ENCODE measurements at regions not wholly inside any gene's neighbourhood (a gene's known extent, or its start where the extent isn't known, plus 50 kb on each side); places are given as distances from the start of the nearest gene placed in this dataset.

DNA sequence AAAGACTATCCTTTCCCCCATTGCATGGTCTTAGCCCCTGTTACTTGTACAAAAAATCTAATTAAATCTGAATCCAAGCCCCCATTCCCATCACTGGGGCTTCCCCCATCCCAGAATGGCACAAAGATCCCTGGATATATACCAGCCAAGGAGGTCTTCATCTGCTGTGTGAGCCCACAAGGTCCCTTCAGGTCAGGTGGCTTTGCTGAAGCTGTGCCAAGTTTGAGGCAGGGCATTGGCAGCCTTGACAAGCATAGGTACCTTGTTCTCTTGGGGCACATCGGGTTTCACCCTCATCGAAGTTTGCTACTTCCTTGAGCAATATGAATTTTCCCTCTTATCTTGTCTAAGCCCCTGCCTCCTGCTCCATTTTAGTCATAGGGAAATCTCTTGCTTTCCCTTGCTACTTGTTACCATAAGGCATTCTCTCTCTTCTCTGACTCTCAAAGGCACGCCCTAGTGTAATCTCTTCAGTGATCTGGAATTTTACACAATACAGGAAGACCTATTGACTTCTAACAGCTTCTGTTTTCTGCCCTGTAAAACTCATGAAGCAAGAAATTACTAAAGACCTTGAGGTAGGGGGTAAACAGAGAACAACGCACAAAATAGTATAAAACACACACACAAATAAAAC lies 71.4 kb upstream of the COG2 start:
- H3K36me3 Mint-ChIP-seq: peaks cover 3 to 5% of the 10 kb centered on the region in 2 donors
- H3K9me3 ChIP-seq (replicated peaks in 1 of 2; ENCODE audit: control insufficient read depth in 1 of 2, insufficient read depth in 1 of 2, low read length in 2 of 2): no peaks in the 10 kb centered on the region

DNA sequence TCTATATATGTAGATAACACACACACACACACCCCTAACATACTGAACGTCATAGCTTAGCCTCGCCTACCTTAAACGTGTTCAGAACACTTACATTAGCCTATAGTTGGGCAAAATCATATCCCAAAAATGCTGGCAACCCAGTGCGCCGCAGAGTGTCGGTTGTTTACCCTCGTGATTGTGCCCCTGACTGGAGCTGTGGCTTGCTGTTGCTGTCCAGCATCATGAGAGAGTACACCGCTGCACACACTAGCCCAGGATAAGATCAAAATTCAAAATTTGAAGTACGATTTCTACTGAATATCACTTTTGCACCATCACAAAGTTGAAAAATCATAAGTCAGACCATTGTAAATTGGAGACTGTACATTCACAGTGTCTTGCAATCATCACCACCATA lies 73.1 kb upstream of the COG2 start:
- Histone ChIP-seq H2AFZ (ENCODE audit: insufficient read depth, low read depth, low read length, poor library complexity, severe bottlenecking) (no peak overlapping the region), H3K4me3 (replicated peaks in 1 of 3; ENCODE audit: low read depth in 2 of 3, low read length in 3 of 3) (no peak overlapping the region), H3K4me2 (replicated peaks; ENCODE audit: extremely low read depth, low read length, poor library complexity, severe bottlenecking) (no peak overlapping the region), H3K36me3 (replicated peaks in 1 of 2; ENCODE audit: control insufficient read depth in 1 of 2, insufficient read depth in 2 of 2, low read length in 2 of 2) (no peaks in the 10 kb centered on the region), H3K4me1 (ENCODE audit: control insufficient read depth in 1 of 2, insufficient read depth in 2 of 2, low read length in 2 of 2) (peaks cover 56 to 60% of the 10 kb centered on the region in 2 donors), H4K20me1 (ENCODE audit: insufficient read depth, low read length) (no peaks in the 10 kb centered on the region), H3K9ac (ENCODE audit: insufficient read depth, low read length, poor library complexity, severe bottlenecking) (no peak overlapping the region), H3K27me3 (ENCODE audit: control insufficient read depth in 2 of 2, insufficient read depth in 2 of 2, low read length in 2 of 2) (no peaks in the 10 kb centered on the region), H3K9me3 (replicated peaks in 1 of 2; ENCODE audit: control insufficient read depth in 1 of 2, insufficient read depth in 1 of 2, low read length in 2 of 2) (no peaks in the 10 kb centered on the region), H3K79me2 (ENCODE audit: insufficient read depth, low read length) (no peaks in the 10 kb centered on the region), H3K27ac (ENCODE audit: low read depth in 1 of 2, low read length in 2 of 2) (no peak overlapping the region)
- TF ChIP-seq, protein P1, sequence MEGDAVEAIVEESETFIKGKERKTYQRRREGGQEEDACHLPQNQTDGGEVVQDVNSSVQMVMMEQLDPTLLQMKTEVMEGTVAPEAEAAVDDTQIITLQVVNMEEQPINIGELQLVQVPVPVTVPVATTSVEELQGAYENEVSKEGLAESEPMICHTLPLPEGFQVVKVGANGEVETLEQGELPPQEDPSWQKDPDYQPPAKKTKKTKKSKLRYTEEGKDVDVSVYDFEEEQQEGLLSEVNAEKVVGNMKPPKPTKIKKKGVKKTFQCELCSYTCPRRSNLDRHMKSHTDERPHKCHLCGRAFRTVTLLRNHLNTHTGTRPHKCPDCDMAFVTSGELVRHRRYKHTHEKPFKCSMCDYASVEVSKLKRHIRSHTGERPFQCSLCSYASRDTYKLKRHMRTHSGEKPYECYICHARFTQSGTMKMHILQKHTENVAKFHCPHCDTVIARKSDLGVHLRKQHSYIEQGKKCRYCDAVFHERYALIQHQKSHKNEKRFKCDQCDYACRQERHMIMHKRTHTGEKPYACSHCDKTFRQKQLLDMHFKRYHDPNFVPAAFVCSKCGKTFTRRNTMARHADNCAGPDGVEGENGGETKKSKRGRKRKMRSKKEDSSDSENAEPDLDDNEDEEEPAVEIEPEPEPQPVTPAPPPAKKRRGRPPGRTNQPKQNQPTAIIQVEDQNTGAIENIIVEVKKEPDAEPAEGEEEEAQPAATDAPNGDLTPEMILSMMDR (IDR thresholded peaks at IDR 0.05): no peak
- Mint-ChIP-seq H3K9me3 (peaks cover 0 to 5% (median 1%) of the 10 kb centered on the region in 7 donors), H3K4me3 (no peak overlapping the region), H3K4me1 (peaks cover 83% of the 10 kb centered on the region), H3K36me3 (peaks cover 2 to 3% of the 10 kb centered on the region in 2 donors), H3K27me3 (ENCODE audit: low read depth in 3 of 3) (peaks cover 0 to 5% (median 0%) of the 10 kb centered on the region in 3 donors), H3K27ac (no peak overlapping the region)
- DNase-seq: no peak
- intact Hi-C loops (cut with micrococcal nuclease): no loop called here
- 89% methylated on average over 9 of the region's 9 CpGs for WGBS (ENCODE audit: insufficient coverage)

More for the DNA sequence above, 71.4 kb upstream of the COG2 start:
- intact Hi-C loops (cut with micrococcal nuclease): no loop called here
- H3K4me3 Mint-ChIP-seq: peak overlapping the region in 1 of 2 donors; percentile 72
- H3K9ac ChIP-seq (ENCODE audit: insufficient read depth, low read length, poor library complexity, severe bottlenecking): peak overlapping the region; percentile 17
- peak overlapping the region; percentile 59 for H2AFZ ChIP-seq (ENCODE audit: insufficient read depth, low read depth, low read length, poor library complexity, severe bottlenecking)
- H3K79me2 ChIP-seq (ENCODE audit: insufficient read depth, low read length): no peaks in the 10 kb centered on the region
- peaks cover 0 to 2% (median 0%) of the 10 kb centered on the region in 3 donors for H3K27me3 Mint-ChIP-seq (ENCODE audit: low read depth in 3 of 3)
- H3K4me1 Mint-ChIP-seq: peaks cover 75% of the 10 kb centered on the region
- no peaks in the 10 kb centered on the region for H3K27me3 ChIP-seq (ENCODE audit: control insufficient read depth in 2 of 2, insufficient read depth in 2 of 2, low read length in 2 of 2)
- peaks cover 0 to 4% (median 1%) of the 10 kb centered on the region in 7 donors for H3K9me3 Mint-ChIP-seq
- peak; percentile 36 to 57 (median 44) for DNase-seq
- 33% methylated on average over 2 of the region's 4 CpGs for WGBS (ENCODE audit: insufficient coverage)
- TF ChIP-seq, protein P1 (IDR thresholded peaks at IDR 0.05): no peak
- peak overlapping the region; percentile 81 to 85 for H3K27ac ChIP-seq (ENCODE audit: low read depth in 1 of 2, low read length in 2 of 2)
- no peaks in the 10 kb centered on the region for H3K36me3 ChIP-seq (replicated peaks in 1 of 2; ENCODE audit: control insufficient read depth in 1 of 2, insufficient read depth in 2 of 2, low read length in 2 of 2)
- H3K27ac Mint-ChIP-seq: peak overlapping the region; percentile 72 to 93 (median 87)
- H3K4me3 ChIP-seq (replicated peaks in 1 of 3; ENCODE audit: low read depth in 2 of 3, low read length in 3 of 3): peak overlapping the region in 1 of 3 experiments; percentile 43
- no peaks in the 10 kb centered on the region for H4K20me1 ChIP-seq (ENCODE audit: insufficient read depth, low read length)
- H3K4me2 ChIP-seq (replicated peaks; ENCODE audit: extremely low read depth, low read length, poor library complexity, severe bottlenecking): peak overlapping the region; percentile 52
- peaks cover 59 to 64% of the 10 kb centered on the region in 2 donors for H3K4me1 ChIP-seq (ENCODE audit: control insufficient read depth in 1 of 2, insufficient read depth in 2 of 2, low read length in 2 of 2)
